Left lung (tissue), 4 donors: ENCODE measurements at regions not wholly inside any gene's neighbourhood (a gene's known extent, or its start where the extent isn't known, plus 50 kb on each side); places are given as distances from the start of the nearest gene placed in this dataset.

Experiments used
- ATAC-seq: fragments of 200-7000 bp; cut with Tn5 transposase; one replicate; pipeline ENCODE4 v1.9.1; 2020; ENCODE audit warnings: moderate library complexity
- DNase-seq, 4 donors: peaks; one replicate each; pipeline ENCODE4 v3.0.0-alpha.2; 2013 to 2020
- H3K27ac ChIP-seq, 2 donors: fragments of 200-600 bp; sonication (generic) in 1 of 2; one replicate each; pipeline versions ENCODE4 v1.5.0 to v1.8.0; 2020 to 2021
- H3K27me3 ChIP-seq, 2 donors: fragments of 200-600 bp; sonication (generic) in 1 of 2; one replicate each; pipeline versions ENCODE4 v1.5.0 to v1.8.0; 2020 to 2021
- H3K36me3 ChIP-seq, 2 donors: fragments of 200-600 bp; sonication (generic) in 1 of 2; one replicate each; pipeline versions ENCODE4 v1.5.0 to v1.8.0; 2020 to 2021
- H3K4me1 ChIP-seq, 2 donors: fragments of 200-600 bp; one replicate each; pipeline ENCODE4 v1.8.0; 2021
- H3K4me3 ChIP-seq, 2 donors: fragments of 200-600 bp; sonication (generic) in 1 of 2; one replicate each; pipeline versions ENCODE4 v1.5.0 to v1.8.0; 2020 to 2021; ENCODE audit warnings: mild to moderate bottlenecking in 1 of 2
- H3K9me3 ChIP-seq, 2 donors: fragments of 200-600 bp; sonication (generic) in 1 of 2; one replicate each; pipeline versions ENCODE4 v1.5.0 to v1.8.0; 2020 to 2021
- intact Hi-C, 2 donors: fragments of 100-400 bp; cut with DNase I; formaldehyde crosslinking; loops; one replicate each; pipeline versions ENCODE4 v1.11.2 to v1.14.2; 2022
- TF ChIP-seq, protein P1 (sequence below), 2 donors: fragments of 200-600 bp; sonication (generic) in 1 of 2; IDR thresholded peaks; one replicate each; pipeline versions ENCODE4 v1.5.0 to v1.8.0; 2021; ENCODE audit warnings: antibody characterized with exemption in 2 of 2
- donor health status: DM: no; HTN: yes; CAD: no.
- donor health status: DM: no; HTN: no; CAD: no.

- Histone ChIP-seq H3K27ac (no peak overlapping the region), H3K9me3 (no peaks in the 10 kb centered on the region), H3K4me1 (no peaks in the 10 kb centered on the region), H3K36me3 (no peaks in the 10 kb centered on the region), H3K27me3 (peaks cover 0 to 13% of the 10 kb centered on the region in 2 donors), H3K4me3 (no peak overlapping the region)
- intact Hi-C loops, result no loop called here
- no peak for DNase-seq
- TF ChIP-seq, protein P1, sequence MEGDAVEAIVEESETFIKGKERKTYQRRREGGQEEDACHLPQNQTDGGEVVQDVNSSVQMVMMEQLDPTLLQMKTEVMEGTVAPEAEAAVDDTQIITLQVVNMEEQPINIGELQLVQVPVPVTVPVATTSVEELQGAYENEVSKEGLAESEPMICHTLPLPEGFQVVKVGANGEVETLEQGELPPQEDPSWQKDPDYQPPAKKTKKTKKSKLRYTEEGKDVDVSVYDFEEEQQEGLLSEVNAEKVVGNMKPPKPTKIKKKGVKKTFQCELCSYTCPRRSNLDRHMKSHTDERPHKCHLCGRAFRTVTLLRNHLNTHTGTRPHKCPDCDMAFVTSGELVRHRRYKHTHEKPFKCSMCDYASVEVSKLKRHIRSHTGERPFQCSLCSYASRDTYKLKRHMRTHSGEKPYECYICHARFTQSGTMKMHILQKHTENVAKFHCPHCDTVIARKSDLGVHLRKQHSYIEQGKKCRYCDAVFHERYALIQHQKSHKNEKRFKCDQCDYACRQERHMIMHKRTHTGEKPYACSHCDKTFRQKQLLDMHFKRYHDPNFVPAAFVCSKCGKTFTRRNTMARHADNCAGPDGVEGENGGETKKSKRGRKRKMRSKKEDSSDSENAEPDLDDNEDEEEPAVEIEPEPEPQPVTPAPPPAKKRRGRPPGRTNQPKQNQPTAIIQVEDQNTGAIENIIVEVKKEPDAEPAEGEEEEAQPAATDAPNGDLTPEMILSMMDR (IDR thresholded peaks at IDR 0.05), result no peak
- ATAC-seq, result no peak
These were observed 61.6 kb downstream of the MSX1 start for GRCh38 chr4:4921077-4921476.

DNA sequence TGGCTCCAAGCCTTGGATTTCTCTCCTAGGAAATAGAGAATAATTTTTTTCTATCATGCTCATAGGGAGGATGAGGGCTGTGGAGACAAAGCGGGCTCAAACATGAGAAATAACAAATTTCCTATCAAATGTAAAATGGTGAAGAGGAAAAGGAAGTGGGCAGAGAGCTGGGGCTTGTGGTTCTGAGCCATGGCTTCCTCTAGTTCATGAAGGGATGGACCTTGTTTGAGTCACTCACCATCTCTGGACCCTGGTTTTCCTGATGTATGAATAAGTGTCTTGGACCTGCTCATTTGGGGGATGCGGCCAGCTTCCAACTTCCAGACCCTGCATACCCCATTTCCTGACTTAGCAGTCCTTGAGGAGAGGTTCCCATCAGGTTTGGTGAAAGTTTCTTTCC lies 63.0 kb downstream of the MSX1 start:
- Histone ChIP-seq H3K4me3 (no peak overlapping the region), H3K27ac (no peak overlapping the region), H3K4me1 (no peaks in the 10 kb centered on the region), H3K36me3 (no peaks in the 10 kb centered on the region), H3K9me3 (no peaks in the 10 kb centered on the region), H3K27me3 (peaks cover 0 to 13% of the 10 kb centered on the region in 2 donors)
- TF ChIP-seq, protein P1 (IDR thresholded peaks at IDR 0.05), result no peak
- no peak for DNase-seq
- intact Hi-C loops, result no loop called here
- no peak for ATAC-seq

DNA sequence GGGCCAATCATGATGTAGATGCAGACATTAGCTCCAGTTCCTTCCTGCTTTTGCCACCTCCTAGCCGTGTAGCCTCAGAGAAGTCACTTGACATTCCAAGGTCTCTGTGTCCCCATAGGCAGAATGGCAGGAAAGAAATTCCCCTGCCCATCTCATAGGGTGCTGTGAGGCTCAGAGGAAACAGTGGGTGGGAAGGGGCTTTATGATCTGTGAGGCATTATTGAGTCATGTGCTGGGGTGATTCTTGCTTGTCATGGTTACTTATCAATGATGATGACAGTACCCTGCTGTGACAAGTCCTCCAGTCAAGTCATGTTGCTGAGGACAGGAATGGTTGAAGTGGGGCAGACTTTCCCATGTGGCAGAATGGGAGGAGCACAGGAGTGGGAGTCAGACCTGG lies 63.7 kb downstream of the MSX1 start:
- no peak for DNase-seq
- intact Hi-C loops, result no loop called here
- Histone ChIP-seq H3K27ac (no peak overlapping the region), H3K36me3 (no peaks in the 10 kb centered on the region), H3K4me1 (no peaks in the 10 kb centered on the region), H3K4me3 (no peak overlapping the region), H3K9me3 (no peaks in the 10 kb centered on the region), H3K27me3 (peaks cover 0 to 13% of the 10 kb centered on the region in 2 donors)
- TF ChIP-seq, protein P1 (IDR thresholded peaks at IDR 0.05), result no peak
- ATAC-seq, result no peak

DNA sequence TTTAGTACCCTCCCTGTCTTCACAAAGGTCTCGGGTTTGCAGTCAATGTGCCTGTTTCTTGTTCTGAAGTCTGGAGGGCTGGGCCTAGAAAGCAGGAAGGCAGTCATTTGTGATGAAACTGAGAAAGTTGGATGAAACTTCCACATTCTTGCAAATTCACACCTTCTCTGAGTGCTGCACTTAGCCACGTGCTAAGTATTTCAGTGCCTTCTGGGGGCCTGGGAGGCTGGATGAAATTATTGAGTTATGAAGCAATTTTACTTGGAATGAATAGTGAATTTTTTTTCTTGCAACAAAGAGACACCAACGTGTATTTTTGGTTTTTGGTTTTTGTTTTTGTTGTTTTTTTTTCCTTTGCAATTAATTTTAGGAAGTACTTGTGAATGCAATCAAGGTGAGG lies 71.2 kb downstream of the MSX1 start:
- intact Hi-C loops, result no loop called here
- Histone ChIP-seq H3K27ac (no peak overlapping the region), H3K27me3 (no peaks in the 10 kb centered on the region), H3K4me1 (no peaks in the 10 kb centered on the region), H3K36me3 (no peaks in the 10 kb centered on the region), H3K4me3 (no peak overlapping the region), H3K9me3 (peaks cover 0 to 2% of the 10 kb centered on the region in 2 donors)
- ATAC-seq, result no peak
- DNase-seq, result no peak
- TF ChIP-seq, protein P1 (IDR thresholded peaks at IDR 0.05), result no peak

GRCh38 chr4:4935974-4936373 lies 76.5 kb downstream of the MSX1 start:
- no peak overlapping the region for H3K4me3 ChIP-seq
- no peaks in the 10 kb centered on the region for H3K4me1 ChIP-seq
- intact Hi-C loops, result no loop called here
- H3K9me3 ChIP-seq, result no peaks in the 10 kb centered on the region
- H3K27ac ChIP-seq, result no peak overlapping the region
- no peak for ATAC-seq
- H3K27me3 ChIP-seq, result no peaks in the 10 kb centered on the region
- H3K36me3 ChIP-seq, result no peaks in the 10 kb centered on the region
- TF ChIP-seq, protein P1 (IDR thresholded peaks at IDR 0.05), result no peak
- DNase-seq, result no peak
